A673 (cell line): ENCODE measurements at regions not wholly inside any gene's neighbourhood (a gene's known extent, or its start where the extent isn't known, plus 50 kb on each side); places are given as distances from the start of the nearest gene placed in this dataset.

Experiments
- EZH2 ChIP-seq: fragments of 200-600 bp; sonication (generic); IDR thresholded peaks from 2 replicates; pipeline ENCODE4 v1.6.1; 2017; ENCODE audit warnings: borderline replicate concordance, low read depth, mild to moderate bottlenecking, mixed read lengths, antibody characterized with exemption, low read length; ENCODE audit not compliant: poor library complexity, severe bottlenecking
- TF ChIP-seq, protein P1 (sequence below): fragments of 300-800, 200-600 bp; sonication (generic); conservative IDR thresholded peaks from 2 replicates; pipeline ENCODE4 v1.5.1; 2017; ENCODE audit warnings: low read depth, mild to moderate bottlenecking, antibody characterized with exemption, low read length, moderate library complexity, mixed read lengths

DNA sequence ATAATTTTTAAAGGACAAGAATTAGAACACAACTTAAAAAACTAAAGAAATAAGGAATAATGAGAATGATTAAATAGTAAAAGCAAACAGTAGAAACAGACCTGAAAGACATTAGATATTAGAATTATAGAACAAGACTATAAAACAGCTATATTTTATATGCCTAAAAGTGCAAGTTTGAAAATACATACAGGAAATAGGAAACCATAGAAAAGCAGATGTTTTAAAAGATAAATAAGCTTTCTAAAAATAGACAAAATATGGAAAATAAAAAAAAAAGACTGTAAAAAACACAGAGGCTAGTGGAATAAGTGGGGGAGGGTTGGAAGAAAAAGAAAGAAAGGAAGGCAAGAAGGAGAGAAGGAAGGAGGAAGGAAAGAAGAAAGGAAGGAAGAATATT lies 407.3 kb downstream of the IDS start:
- TF ChIP-seq, protein P1, sequence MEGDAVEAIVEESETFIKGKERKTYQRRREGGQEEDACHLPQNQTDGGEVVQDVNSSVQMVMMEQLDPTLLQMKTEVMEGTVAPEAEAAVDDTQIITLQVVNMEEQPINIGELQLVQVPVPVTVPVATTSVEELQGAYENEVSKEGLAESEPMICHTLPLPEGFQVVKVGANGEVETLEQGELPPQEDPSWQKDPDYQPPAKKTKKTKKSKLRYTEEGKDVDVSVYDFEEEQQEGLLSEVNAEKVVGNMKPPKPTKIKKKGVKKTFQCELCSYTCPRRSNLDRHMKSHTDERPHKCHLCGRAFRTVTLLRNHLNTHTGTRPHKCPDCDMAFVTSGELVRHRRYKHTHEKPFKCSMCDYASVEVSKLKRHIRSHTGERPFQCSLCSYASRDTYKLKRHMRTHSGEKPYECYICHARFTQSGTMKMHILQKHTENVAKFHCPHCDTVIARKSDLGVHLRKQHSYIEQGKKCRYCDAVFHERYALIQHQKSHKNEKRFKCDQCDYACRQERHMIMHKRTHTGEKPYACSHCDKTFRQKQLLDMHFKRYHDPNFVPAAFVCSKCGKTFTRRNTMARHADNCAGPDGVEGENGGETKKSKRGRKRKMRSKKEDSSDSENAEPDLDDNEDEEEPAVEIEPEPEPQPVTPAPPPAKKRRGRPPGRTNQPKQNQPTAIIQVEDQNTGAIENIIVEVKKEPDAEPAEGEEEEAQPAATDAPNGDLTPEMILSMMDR, result no peak
- TF ChIP-seq EZH2, result no peak
